OCI-LY1 (cell line): ENCODE measurements at regions not wholly inside any gene's neighbourhood (a gene's known extent, or its start where the extent isn't known, plus 50 kb on each side); places are given as distances from the start of the nearest gene placed in this dataset.

ENCODE experiments used
- H2AFZ ChIP-seq: fragments of 200-600 bp; sonication (generic), shearing (Covaris generic); 2 replicates; pipeline ENCODE4 v1.6.0; 2014; ENCODE audit warnings: antibody characterized with exemption, mild to moderate bottlenecking, low read length
- H3F3A ChIP-seq: fragments of 200-600 bp; sonication (generic), shearing (Covaris generic); 2 replicates; pipeline ENCODE4 v1.6.0; 2014; ENCODE audit warnings: mild to moderate bottlenecking, antibody characterized with exemption, low read length, moderate library complexity; ENCODE audit not compliant: insufficient read depth
- H3K27ac ChIP-seq: fragments of 200-600 bp; sonication (generic); 2 replicates; pipeline ENCODE4 v1.5.1; 2014; ENCODE audit warnings: low read length, mixed run types, mild to moderate bottlenecking, low read depth; ENCODE audit not compliant: poor library complexity, severe bottlenecking
- H3K27me3 ChIP-seq: fragments of 200-600 bp; sonication (generic); 2 replicates; pipeline ENCODE4 v1.6.0; 2014; ENCODE audit warnings: antibody characterized with exemption, mild to moderate bottlenecking, low read length, moderate library complexity; ENCODE audit not compliant: insufficient read depth
- H3K36me3 ChIP-seq: fragments of 200-600 bp; sonication (generic); 2 replicates; pipeline ENCODE4 v1.6.1; 2014; ENCODE audit warnings: mild to moderate bottlenecking, antibody characterized with exemption, low read length, moderate library complexity, mixed read lengths; ENCODE audit not compliant: insufficient read depth
- H3K4me1 ChIP-seq: fragments of 200-600 bp; sonication (generic); 2 replicates; pipeline ENCODE4 v1.5.1; 2014; ENCODE audit warnings: mild to moderate bottlenecking, low read length, moderate library complexity; ENCODE audit not compliant: insufficient read depth, severe bottlenecking
- H3K4me2 ChIP-seq: fragments of 200-600 bp; sonication (generic), shearing (Covaris generic); 2 replicates; pipeline ENCODE4 v1.6.1; 2014; ENCODE audit warnings: low read length
- H3K4me3 ChIP-seq: fragments of 200-600 bp; sonication (generic); 2 replicates; pipeline ENCODE4 v1.5.1; 2014; ENCODE audit warnings: low read length, low read depth, mild to moderate bottlenecking, mixed read lengths; ENCODE audit not compliant: poor library complexity, severe bottlenecking
- H3K79me2 ChIP-seq: fragments of 200-600 bp; shearing (Covaris generic); 2 replicates; pipeline ENCODE4 v1.6.1; 2016; ENCODE audit warnings: mixed run types, low read length, mixed read lengths; ENCODE audit not compliant: insufficient read depth
- H3K9ac ChIP-seq: fragments of 200-600 bp; sonication (generic), shearing (Covaris generic); 2 replicates; pipeline ENCODE4 v1.6.1; 2014; ENCODE audit warnings: mild to moderate bottlenecking, low read length, mixed read lengths
- H3K9me2 ChIP-seq: fragments of 200-600 bp; sonication (generic), shearing (Covaris generic); 2 replicates; pipeline ENCODE4 v1.6.1; 2014; ENCODE audit warnings: low read depth, mild to moderate bottlenecking, low read length, mixed read lengths
- H3K9me3 ChIP-seq: fragments of 200-600 bp; shearing (Covaris generic); 2 replicates; pipeline ENCODE4 v1.6.1; 2014; ENCODE audit warnings: low read length, mixed read lengths
- H4K20me1 ChIP-seq: fragments of 200-600 bp; sonication (generic), shearing (Covaris generic); 2 replicates; pipeline ENCODE4 v1.6.0; 2016; ENCODE audit warnings: mild to moderate bottlenecking, low read length; ENCODE audit not compliant: insufficient read depth
- EZH2 ChIP-seq: fragments of 200-600 bp; sonication (generic), shearing (Covaris generic); IDR thresholded peaks from 2 replicates; pipeline ENCODE4 v1.8.0; 2017; ENCODE audit warnings: borderline replicate concordance, mixed run types, mild to moderate bottlenecking, antibody characterized with exemption, low read length, moderate library complexity, mixed read lengths
- TF ChIP-seq, protein P1 (sequence below): fragments of 200-600 bp; sonication (generic), shearing (Covaris generic); IDR thresholded peaks from 2 replicates; pipeline ENCODE4 v1.5.1; 2017; ENCODE audit warnings: mild to moderate bottlenecking, antibody characterized with exemption, low read length, moderate library complexity, mixed read lengths

DNA sequence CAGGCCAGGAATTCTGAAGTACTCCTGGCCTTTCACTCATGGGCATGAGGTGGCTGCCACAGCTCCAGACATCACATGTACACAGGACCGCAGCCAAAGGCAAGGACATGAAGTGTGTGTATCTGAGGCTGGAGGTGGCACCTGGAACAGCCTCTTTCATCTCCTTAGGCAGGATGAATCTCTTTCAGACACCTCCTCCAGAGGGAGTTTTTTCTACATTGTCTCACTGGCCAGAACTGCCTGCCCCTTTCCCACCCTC, 142.8 kb downstream of the BARX1 start:
- Histone ChIP-seq H3K27me3 (no peaks in the 10 kb centered on the region), H3K9ac (no peak overlapping the region), H3F3A (no peaks in the 10 kb centered on the region), H3K4me3 (no peak overlapping the region), H3K27ac (no peak overlapping the region), H3K79me2 (no peaks in the 10 kb centered on the region), H4K20me1 (no peaks in the 10 kb centered on the region), H3K4me1 (no peaks in the 10 kb centered on the region), H3K9me2 (no peaks in the 10 kb centered on the region), H2AFZ (no peak overlapping the region), H3K36me3 (no peaks in the 10 kb centered on the region), H3K4me2 (no peak overlapping the region), H3K9me3 (no peaks in the 10 kb centered on the region)
- no peak for TF ChIP-seq EZH2
- TF ChIP-seq, protein P1, sequence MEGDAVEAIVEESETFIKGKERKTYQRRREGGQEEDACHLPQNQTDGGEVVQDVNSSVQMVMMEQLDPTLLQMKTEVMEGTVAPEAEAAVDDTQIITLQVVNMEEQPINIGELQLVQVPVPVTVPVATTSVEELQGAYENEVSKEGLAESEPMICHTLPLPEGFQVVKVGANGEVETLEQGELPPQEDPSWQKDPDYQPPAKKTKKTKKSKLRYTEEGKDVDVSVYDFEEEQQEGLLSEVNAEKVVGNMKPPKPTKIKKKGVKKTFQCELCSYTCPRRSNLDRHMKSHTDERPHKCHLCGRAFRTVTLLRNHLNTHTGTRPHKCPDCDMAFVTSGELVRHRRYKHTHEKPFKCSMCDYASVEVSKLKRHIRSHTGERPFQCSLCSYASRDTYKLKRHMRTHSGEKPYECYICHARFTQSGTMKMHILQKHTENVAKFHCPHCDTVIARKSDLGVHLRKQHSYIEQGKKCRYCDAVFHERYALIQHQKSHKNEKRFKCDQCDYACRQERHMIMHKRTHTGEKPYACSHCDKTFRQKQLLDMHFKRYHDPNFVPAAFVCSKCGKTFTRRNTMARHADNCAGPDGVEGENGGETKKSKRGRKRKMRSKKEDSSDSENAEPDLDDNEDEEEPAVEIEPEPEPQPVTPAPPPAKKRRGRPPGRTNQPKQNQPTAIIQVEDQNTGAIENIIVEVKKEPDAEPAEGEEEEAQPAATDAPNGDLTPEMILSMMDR = no peak

DNA sequence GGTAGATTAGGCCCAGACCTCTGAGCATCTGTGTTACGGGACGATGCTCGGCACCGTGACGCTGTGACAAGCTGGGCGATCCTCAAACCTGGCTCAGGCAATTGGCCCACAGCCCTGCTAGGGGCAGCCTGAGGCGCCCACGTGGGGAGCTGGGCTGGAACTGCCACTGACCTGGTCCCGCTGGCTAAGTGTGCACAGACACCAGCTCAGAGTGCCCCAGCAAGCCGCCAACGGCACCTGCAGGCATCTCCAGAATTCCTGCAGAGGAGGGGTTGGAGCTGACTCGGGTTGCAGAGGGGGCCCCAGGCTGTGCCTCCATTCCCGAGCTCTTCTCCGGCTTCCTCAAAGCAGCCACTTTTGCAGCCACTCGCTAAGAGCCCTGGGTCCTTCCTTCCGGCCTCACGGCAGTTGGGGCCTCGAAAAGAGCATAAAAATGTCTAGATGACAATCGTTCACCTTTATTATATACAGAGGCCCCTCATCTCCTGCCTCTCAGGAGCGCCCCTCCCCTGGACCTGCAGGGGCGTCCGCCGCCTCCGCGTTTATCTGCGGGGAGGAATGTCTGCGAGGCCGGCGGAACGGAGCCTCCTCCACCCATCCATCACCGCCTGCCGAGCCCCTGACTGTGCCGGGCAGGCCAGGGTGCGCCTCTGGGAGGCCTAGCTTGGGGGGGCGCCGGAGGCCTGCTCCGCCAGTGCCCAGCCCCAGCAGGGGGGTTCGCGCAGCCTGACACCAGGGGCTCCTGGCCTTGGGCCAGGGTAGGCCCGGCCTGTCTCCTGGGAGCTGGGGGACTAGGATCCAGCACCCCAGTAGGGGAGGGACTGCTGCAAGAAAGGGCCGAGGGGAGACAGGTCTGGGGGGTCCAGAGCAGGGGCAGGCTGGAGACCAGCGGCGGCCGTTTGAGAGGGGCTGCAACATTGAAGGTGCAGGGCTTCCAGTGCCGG, 144.9 kb downstream of the BARX1 start:
- Histone ChIP-seq H3K36me3 (no peaks in the 10 kb centered on the region), H3K9me2 (no peaks in the 10 kb centered on the region), H3F3A (no peaks in the 10 kb centered on the region), H3K79me2 (no peaks in the 10 kb centered on the region), H3K4me1 (no peaks in the 10 kb centered on the region), H3K4me3 (no peak overlapping the region), H3K27ac (no peak overlapping the region), H3K9ac (no peak overlapping the region), H4K20me1 (no peaks in the 10 kb centered on the region), H3K4me2 (no peak overlapping the region), H2AFZ (no peak overlapping the region), H3K9me3 (no peaks in the 10 kb centered on the region), H3K27me3 (no peaks in the 10 kb centered on the region)
- no peak for TF ChIP-seq EZH2
- TF ChIP-seq, protein P1 = no peak

DNA sequence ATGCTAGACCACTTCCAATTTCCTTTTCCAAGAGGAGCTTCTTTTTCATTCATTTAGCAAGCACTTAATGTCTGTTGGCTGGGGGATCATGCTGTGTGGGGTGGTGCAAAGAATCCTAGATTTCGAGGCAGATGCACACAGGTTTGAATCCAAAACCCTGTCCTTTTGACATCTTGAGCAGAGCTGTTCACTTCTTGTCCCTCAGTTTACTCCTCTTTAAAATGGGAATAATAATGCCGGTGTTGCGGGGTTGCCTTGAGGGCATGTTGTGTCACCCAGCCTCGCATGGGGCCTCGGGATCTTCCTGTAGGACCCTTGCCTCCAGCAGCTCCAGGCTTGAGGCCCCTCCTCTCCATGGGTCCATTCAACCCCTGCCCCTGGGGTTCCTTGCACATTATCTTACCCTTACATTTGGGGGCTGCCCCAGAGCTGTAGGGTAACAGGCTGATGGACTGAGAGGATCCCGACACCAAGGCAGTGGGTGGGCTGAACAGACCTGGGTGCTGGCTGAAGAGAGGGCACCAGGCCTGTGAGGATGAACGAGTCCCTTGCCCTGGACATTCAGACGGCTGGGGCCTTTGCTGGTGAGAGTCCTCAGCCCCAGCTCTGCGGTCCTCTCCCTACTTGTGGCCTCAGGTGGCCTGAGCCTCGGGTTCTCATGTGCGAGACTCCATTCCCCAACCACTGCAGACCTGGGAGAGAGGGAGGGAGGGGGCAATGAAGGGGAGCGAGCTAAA, 145.8 kb downstream of the BARX1 start:
- H2AFZ ChIP-seq = no peak overlapping the region
- no peaks in the 10 kb centered on the region for H3K4me1 ChIP-seq
- TF ChIP-seq EZH2 = no peak
- TF ChIP-seq, protein P1 = no peak
- H3K4me3 ChIP-seq = no peak overlapping the region
- no peaks in the 10 kb centered on the region for H3K9me3 ChIP-seq
- H3K27me3 ChIP-seq = no peaks in the 10 kb centered on the region
- no peak overlapping the region for H3K4me2 ChIP-seq
- no peaks in the 10 kb centered on the region for H3K79me2 ChIP-seq
- no peak overlapping the region for H3K9ac ChIP-seq
- no peaks in the 10 kb centered on the region for H3K36me3 ChIP-seq
- no peak overlapping the region for H3K27ac ChIP-seq
- no peaks in the 10 kb centered on the region for H4K20me1 ChIP-seq
- H3K9me2 ChIP-seq = no peaks in the 10 kb centered on the region
- no peaks in the 10 kb centered on the region for H3F3A ChIP-seq
